EH (cell line): ENCODE measurements at regions not wholly inside any gene's neighbourhood (a gene's known extent, or its start where the extent isn't known, plus 50 kb on each side); places are given as distances from the start of the nearest gene placed in this dataset.

Source experiments
- DNase-seq: peaks from one replicate; pipeline ENCODE4 v3.0.0-alpha.2; 2015; ENCODE audit warnings: low read depth

DNA sequence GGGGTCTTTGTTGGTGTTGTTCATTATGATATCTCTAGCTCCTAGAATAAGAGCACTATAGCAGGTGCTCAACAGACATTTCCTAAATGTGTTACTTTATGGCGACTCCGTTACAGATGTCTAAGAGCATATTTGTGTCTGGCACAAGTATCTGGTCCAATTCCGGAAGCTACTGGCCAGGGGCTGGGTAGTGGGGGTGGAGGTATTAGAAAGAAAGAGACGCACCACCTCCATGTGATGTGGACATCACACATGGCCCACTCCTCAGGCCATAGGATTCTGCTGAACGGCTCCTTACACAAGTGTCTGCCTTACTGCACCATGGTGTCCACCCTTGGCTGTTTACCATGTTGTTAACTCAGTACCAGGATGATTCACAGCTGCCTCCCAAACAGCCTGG lies 296.8 kb upstream of the MKI67 start:
- DNase-seq: no peak

DNA sequence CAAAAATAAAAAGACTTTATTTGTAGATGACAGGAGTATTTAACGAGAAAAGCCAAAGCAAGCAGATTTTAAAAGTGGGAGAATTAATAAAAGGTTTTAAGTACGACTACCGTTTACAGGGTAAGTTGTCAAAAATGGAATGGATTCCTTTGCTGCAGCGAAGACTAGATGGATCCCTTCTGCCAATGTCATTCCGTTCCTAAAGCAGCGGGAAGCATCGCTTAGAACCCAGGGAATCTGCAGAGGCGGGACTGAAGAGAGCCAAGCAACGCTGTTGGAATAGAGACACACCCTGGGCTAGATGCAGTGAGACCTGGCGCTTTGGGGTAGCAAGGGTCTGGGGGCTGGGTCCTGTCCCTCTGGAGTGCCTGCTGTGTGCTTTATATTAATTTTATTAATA lies 303.1 kb upstream of the MKI67 start:
- DNase-seq: no peak

- DNase-seq: no peak
Observed at GRCh38 chr10:128429835-128430513, 303.8 kb upstream of the MKI67 start.

DNA sequence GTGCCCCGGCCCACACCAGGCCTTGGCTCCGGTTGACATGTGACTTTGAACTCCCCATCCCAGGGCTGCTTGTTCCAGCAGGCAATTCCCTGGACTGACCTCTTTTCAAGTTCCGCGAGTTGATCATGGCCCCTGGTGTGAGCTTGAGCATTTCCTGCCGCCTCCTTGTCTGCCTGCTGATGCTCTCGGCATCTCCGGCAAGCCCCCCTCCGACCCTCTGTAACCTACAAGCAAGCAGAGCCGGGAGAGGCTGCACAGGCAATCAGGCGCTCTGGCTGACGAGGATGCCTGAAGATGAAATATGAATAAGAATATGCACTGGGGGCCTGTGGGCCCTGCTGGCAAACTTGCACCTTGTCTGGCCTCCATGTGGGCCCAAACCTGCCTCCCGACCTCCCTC lies 304.9 kb upstream of the MKI67 start:
- DNase-seq: no peak

DNA sequence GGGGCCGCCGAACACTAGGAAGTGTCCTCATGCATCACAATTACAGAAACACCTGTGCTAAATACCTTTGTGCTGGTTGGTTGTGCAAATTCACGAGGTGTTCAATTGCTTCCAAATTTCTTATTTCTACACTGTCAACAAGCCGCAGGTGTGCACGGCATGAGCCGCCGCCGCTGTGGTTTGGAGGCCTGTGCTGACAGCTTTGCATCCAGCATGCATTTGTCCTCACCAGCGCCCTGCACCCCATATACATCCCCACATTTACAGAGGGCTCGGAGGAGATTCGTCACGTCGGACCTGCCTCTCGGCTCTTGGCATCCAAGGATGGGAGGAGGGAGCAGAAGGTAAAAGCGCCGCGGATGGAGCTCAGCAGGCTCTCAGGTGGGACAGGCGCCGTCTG lies 305.3 kb upstream of the MKI67 start:
- no peak for DNase-seq

DNA sequence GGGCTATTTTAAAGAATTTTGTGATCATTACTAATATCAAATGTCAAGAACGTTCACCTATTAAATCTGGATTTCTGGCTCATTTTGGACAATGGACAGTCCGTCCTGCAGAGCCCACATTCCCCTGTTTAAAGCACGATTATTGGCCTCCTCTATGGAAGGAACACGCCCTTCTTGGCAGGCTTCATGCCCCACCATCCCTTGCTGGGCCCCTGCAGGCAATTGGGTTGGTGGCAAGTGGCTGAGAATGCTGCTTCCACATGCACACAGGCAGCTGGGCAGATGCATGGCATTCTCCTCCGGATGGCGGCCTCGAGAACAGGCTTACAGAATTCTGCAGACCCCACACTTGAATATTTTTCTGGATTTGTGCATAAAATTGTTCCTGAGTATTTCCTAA lies 305.8 kb upstream of the MKI67 start:
- DNase-seq: no peak

GRCh38 chr10:128432423-128432822 lies 306.2 kb upstream of the MKI67 start:
- no peak for DNase-seq

DNA sequence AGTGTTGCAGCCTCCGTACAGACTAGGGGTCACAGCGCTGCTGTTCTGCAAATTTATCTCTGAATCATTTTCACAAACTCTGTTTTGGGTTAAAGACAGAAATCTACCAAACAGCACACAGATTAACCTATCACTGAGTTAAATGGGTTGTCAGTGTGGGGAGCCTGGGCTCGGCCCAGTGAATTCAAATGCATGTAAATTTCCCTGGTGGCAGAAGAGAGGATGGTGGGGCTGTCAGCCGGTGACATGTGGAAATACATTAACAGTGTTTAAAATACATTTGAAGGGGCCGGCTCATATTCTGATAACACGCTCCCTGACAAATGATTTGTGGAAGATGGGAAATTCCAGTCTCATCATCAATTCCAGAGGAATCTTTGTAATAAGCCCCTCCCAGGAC lies 309.6 kb upstream of the MKI67 start:
- DNase-seq: no peak

GRCh38 chr10:128437786-128438345 lies 311.6 kb upstream of the MKI67 start:
- DNase-seq: no peak

- no peak for DNase-seq
Observed at GRCh38 chr10:128438417-128439063, 312.3 kb upstream of the MKI67 start.

DNA sequence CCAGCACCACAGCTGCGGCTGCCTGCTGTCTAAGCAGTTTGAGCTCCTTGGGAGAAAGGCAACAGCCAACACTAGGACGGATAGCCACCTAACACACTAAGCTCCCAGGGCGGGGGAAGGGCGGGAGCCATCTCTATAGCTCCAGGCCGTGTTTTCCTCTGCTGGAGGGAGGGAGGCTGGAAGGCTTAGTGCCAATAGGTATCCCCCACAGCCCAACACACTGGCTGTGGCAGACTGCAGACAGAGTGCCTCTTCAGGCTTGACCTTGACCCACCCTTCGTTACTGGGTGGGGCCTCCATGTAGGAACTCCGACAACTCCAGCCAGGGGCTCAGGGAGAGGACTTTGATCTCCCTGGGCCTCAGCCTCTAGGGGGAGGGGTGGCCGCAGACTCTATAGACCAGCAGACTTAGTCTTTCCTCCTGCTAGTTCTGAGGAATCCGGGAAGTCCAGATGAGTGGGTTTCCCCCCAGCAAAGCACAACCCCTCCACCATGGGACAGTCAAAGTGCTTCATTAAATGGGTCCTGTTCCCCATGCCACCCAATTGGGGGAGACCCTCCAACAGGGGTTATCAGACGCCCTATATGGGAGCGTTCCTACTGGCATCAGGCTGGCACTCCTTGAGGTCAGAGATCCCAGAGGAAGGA lies 314.4 kb upstream of the MKI67 start:
- no peak for DNase-seq

GRCh38 chr10:128443925-128444518 lies 317.8 kb upstream of the MKI67 start:
- DNase-seq: no peak

GRCh38 chr10:128448796-128449195 lies 322.6 kb upstream of the MKI67 start:
- DNase-seq: no peak

DNA sequence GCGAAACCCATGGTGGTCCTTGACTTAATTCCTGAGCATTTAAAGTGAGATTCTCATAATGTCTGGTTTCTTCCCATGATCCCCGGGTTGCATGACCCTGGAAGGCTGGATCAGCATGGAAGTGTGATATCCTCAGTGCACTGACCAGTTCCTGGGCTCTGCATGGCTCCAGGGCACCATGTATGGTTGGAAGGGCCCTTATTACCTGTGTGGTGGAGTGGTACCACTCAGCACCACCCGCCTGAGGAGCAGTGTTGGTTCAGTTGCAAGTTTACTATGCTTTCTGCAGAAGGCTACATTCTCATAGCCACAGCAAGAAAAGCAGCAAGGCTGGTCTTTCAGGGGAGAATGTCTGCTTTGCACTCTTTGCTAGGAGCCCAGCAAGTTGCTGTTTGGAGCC lies 325.7 kb upstream of the MKI67 start:
- no peak for DNase-seq

DNA sequence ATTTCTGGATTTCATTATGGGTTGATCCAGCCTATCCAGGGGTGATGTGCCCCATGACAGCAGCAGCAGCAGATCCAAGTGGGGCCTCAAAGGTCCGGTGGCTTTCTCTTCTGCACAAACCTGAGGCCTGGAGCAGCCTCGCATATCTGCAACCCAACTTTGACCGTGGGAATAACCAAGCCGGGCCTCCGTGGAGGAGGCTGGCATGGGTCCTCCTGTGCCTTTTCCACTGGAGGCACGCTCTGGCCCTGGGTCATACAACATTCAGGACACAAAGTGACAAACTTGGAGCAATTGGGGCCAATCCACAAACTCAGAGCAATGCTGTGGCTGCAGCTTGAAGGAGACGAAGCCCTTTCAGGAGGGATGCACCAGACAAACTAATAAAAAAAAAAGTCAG lies 330.0 kb upstream of the MKI67 start:
- DNase-seq: no peak

DNA sequence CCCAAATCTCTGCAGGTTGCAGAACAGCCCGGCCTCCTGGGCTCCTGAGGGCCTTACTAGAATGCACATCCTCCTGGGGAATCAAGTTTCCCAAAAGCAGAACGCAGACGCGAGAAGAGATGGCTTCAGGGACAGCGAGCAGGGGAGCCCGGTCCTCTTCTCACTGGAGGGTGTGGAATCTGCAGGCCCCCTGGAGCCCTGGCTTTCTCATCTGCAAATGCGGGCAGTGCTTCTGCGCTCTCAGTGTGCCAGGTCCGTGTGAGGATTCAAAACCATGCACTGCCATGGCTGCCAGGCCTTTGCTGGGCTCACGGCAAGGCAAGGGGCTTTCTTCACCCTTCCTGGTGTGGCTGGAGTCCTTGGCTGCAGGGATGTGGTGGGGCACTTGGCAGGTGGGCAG lies 330.9 kb upstream of the MKI67 start:
- no peak for DNase-seq

- DNase-seq: no peak
Observed at GRCh38 chr10:128461991-128462390, 335.8 kb upstream of the MKI67 start.

DNA sequence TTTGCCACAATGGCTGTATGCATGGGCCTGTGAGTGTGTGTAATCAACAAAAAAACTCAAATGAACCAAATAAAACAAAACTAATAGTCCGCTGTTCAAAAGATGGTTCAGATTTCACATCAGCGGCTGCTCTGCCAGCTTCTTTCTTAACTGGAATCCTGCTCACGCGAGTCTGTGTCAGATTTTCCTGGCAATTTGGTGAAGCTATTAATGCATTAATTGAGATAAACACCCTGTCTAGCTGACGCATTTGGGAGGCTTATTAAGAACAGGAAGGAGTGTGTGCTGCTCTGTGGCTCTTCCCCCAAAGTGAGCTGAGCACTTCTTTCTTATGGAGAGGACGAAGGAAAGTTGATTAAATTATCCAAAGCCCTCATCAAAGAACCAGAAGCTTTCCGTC lies 336.6 kb upstream of the MKI67 start:
- no peak for DNase-seq

DNA sequence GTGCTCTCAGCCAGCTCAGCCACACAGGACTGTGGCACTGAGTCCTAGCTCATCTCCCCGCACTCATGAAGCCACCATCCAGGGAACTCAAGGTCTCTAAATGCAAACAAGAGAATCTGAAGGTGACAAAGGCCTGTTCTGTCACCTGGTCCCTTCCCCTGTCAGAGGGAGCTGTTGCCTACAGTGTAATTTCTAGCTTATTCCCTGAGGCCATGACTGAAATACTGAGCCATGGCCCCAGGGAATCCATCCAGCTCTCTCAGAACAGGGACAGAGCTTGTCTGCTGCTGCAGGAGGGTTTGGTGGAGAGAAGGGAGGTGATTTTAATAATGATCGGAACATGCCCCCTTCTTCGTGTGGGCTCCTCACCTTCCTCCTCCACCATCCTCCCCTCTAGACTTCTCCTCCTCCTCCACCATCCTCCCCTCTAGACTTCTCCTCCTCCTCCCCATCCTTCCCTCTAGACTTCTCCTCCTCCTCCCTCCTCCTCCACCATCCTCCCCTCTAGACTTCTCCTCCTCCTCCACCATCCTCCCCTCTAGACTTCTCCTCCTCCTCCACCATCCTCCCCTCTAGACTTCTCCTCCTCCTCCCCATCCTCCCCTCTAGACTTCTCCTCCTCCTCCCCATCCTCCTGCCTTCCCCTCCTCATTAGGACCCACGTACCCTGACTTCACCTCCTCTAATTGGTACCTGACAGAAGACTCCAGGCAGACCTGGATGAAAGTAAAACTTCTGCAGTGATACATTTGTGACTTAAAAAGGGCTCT lies 338.0 kb upstream of the MKI67 start:
- peak; percentile 14 for DNase-seq

DNA sequence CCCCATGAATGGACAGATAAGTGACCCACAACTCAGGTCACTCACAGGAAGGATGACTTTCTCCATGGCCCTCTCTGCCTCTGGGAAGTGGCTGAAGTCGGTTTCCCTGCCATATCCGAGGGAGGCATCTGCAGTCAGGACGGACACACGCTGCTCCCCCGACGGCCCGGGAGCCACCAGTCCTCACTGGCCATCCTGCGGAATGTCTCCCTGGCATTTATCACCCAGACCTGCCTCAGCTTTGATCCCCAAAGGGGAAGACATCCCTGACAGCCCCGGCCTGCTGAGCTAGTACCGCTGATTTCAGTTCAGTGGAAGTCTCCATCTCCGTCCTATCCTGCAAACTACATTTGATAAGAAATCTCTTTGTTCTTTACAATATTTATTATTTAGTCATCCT lies 339.5 kb upstream of the MKI67 start:
- no peak for DNase-seq

GRCh38 chr10:128466831-128467371 lies 340.7 kb upstream of the MKI67 start:
- DNase-seq: no peak

DNA sequence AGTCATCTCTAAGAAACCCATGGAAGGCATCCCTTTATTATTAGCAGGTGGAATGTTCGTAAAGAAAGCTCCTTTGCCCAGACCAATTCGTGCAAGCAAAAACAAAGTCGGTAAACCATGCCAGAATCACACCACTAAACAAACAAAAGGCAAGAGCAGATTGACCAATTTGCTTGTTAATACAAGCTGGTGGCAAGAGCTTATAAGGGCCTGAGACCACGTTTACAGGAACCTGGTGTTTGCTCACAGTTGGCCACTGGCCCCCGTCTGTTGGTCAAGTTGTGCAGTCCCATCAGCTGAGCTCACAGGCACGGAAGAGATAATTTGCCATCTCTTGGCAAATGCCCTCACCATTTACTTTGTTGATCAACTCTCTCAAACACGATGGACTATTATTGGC lies 342.2 kb upstream of the MKI67 start:
- no peak for DNase-seq
